Trophoblast cell (in vitro differentiated cells and primary cell): ENCODE measurements at regions not wholly inside any gene's neighbourhood (a gene's known extent, or its start where the extent isn't known, plus 50 kb on each side); places are given as distances from the start of the nearest gene placed in this dataset.

Experiments used
- DNase-seq, 2 donors: peaks; one replicate each; pipeline ENCODE4 v3.0.0-alpha.2; 2016
- H2AFZ ChIP-seq: 2 replicates; pipeline ENCODE4 v1.6.1; 2013; ENCODE audit warnings: low read length, moderate library complexity, mild to moderate bottlenecking; ENCODE audit not compliant: insufficient read depth, poor library complexity
- H2AK5ac ChIP-seq: 2 replicates; pipeline ENCODE4 v1.6.1; 2013; ENCODE audit warnings: mild to moderate bottlenecking, low read length
- H2BK120ac ChIP-seq: 2 replicates; pipeline ENCODE4 v1.6.1; 2013; ENCODE audit warnings: low read length, mild to moderate bottlenecking, moderate library complexity; ENCODE audit not compliant: insufficient read depth, poor library complexity
- H2BK12ac ChIP-seq: 2 replicates; pipeline ENCODE4 v1.6.1; 2013; ENCODE audit warnings: mild to moderate bottlenecking, low read length, moderate library complexity
- H2BK5ac ChIP-seq: 2 replicates; pipeline ENCODE4 v1.6.1; 2013; ENCODE audit warnings: low read length, low read depth, moderate library complexity, mild to moderate bottlenecking; ENCODE audit not compliant: poor library complexity
- H3K14ac ChIP-seq: 2 replicates; pipeline ENCODE4 v1.6.1; 2013; ENCODE audit warnings: mild to moderate bottlenecking, low read length
- H3K18ac ChIP-seq: 2 replicates; pipeline ENCODE4 v1.6.1; 2013; ENCODE audit warnings: mild to moderate bottlenecking, low read length
- H3K23ac ChIP-seq: 2 replicates; pipeline ENCODE4 v1.6.1; 2013; ENCODE audit warnings: low read length
- H3K27ac ChIP-seq: 2 replicates; pipeline ENCODE4 v1.5.1; 2013; ENCODE audit warnings: low read depth, mild to moderate bottlenecking, inconsistent platforms, low read length, moderate library complexity
- H3K27me3 ChIP-seq: 2 replicates; pipeline ENCODE4 v1.6.1; 2013; ENCODE audit warnings: inconsistent platforms, mild to moderate bottlenecking, low read length, moderate library complexity; ENCODE audit not compliant: insufficient read depth
- H3K36me3 ChIP-seq, 2 experiments: 1 replicate in 1 of 2; 2 replicates in 1 of 2; pipeline ENCODE4 v1.6.1; 2013; ENCODE audit warnings: low read length in 2 of 2, mild to moderate bottlenecking in 2 of 2, moderate library complexity in 1 of 2; ENCODE audit not compliant: insufficient read depth in 2 of 2, control insufficient read depth in 1 of 2
- H3K4ac ChIP-seq: 2 replicates; pipeline ENCODE4 v1.6.1; 2013; ENCODE audit warnings: low read depth, mild to moderate bottlenecking, low read length, moderate library complexity
- H3K4me1 ChIP-seq, 2 experiments: 1 replicate in 1 of 2; 2 replicates in 1 of 2; pipeline ENCODE4 v1.6.1; 2013; ENCODE audit warnings: low read length in 2 of 2, mild to moderate bottlenecking in 2 of 2, moderate library complexity in 1 of 2; ENCODE audit not compliant: insufficient read depth in 2 of 2, control insufficient read depth in 1 of 2
- H3K4me2 ChIP-seq: 2 replicates; pipeline ENCODE4 v1.6.1; 2013; ENCODE audit warnings: inconsistent platforms, mild to moderate bottlenecking, low read length, moderate library complexity
- H3K4me3 ChIP-seq: 2 replicates; pipeline ENCODE4 v1.5.1; 2013; ENCODE audit warnings: mild to moderate bottlenecking, low read depth, low read length, inconsistent platforms
- H3K79me1 ChIP-seq: one replicate; pipeline ENCODE4 v1.6.1; 2013; ENCODE audit warnings: low read length
- H3K79me2 ChIP-seq: 2 replicates; pipeline ENCODE4 v1.6.1; 2013; ENCODE audit warnings: low read length, mild to moderate bottlenecking; ENCODE audit not compliant: control insufficient read depth, insufficient read depth, poor library complexity
- H3K9ac ChIP-seq: 2 replicates; pipeline ENCODE4 v1.6.1; 2013; ENCODE audit warnings: mild to moderate bottlenecking, low read length
- H3K9me3 ChIP-seq: 2 replicates; pipeline ENCODE4 v1.6.1; 2013; ENCODE audit warnings: low read depth, mild to moderate bottlenecking, control low read depth, inconsistent platforms, low read length; ENCODE audit not compliant: insufficient read depth
- H4K12ac ChIP-seq: 2 replicates; pipeline ENCODE4 v1.6.1; 2013; ENCODE audit warnings: low read depth, mild to moderate bottlenecking, low read length, moderate library complexity
- H4K8ac ChIP-seq: 2 replicates; pipeline ENCODE4 v1.6.1; 2013; ENCODE audit warnings: low read depth, mild to moderate bottlenecking, low read length, moderate library complexity
- H4K91ac ChIP-seq: one replicate; pipeline ENCODE4 v1.6.1; 2013; ENCODE audit warnings: low read depth, mild to moderate bottlenecking, low read length, moderate library complexity
- WGBS: extraction: QIAGEN DNeasy Blood & Tissue Kit; methylation state at CpG from one replicate; pipeline ENCODE4 v1.1.7; 2013; ENCODE audit warnings: missing lambda C conversion rate; ENCODE audit not compliant: insufficient read length, insufficient coverage; ENCODE audit errors: extremely low coverage; 5-methylcytosine and 5-hydroxymethylcytosine counted together

DNA sequence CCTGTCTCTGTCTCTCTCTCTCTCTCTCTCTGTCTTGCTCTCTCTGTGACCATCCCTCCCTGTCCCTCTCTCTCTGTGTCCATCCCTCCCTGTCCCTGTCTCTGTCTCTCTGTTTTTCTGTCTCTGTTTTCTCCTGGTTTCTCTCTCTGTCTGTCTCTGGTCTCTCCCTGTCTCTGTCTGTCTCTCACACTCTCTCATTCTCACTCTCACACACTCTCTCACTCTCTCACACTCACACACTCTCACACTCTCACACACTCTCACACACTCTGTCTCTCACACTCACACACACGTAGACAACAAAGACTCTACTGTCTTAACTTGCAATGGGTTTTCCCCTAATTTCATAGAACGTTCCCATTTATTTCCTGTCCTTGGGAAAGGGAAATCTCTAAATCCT lies 299.5 kb downstream of the FOXL1 start:
- Histone ChIP-seq H3K14ac (no peak overlapping the region), H2BK12ac (no peak overlapping the region), H2AK5ac (no peak overlapping the region), H3K79me2 (no peaks in the 10 kb centered on the region), H3K4me3 (no peak overlapping the region), H3K18ac (no peak overlapping the region), H2BK5ac (no peak overlapping the region), H2AFZ (no peak overlapping the region), H4K12ac (no peak overlapping the region), H3K79me1 (no peaks in the 10 kb centered on the region), H3K27me3 (no peaks in the 10 kb centered on the region), H4K8ac (no peak overlapping the region), H3K4me2 (no peak overlapping the region), H3K4me1 (no peaks in the 10 kb centered on the region), H3K27ac (no peak overlapping the region), H4K91ac (no peak overlapping the region), H3K36me3 (no peaks in the 10 kb centered on the region), H3K9me3 (no peaks in the 10 kb centered on the region), H3K4ac (no peak overlapping the region), H3K9ac (no peak overlapping the region), H3K23ac (no peak overlapping the region), H2BK120ac (no peak overlapping the region)
- no CpG with 5 or more reads among the region's 2 CpGs for WGBS
- DNase-seq = no peak

DNA sequence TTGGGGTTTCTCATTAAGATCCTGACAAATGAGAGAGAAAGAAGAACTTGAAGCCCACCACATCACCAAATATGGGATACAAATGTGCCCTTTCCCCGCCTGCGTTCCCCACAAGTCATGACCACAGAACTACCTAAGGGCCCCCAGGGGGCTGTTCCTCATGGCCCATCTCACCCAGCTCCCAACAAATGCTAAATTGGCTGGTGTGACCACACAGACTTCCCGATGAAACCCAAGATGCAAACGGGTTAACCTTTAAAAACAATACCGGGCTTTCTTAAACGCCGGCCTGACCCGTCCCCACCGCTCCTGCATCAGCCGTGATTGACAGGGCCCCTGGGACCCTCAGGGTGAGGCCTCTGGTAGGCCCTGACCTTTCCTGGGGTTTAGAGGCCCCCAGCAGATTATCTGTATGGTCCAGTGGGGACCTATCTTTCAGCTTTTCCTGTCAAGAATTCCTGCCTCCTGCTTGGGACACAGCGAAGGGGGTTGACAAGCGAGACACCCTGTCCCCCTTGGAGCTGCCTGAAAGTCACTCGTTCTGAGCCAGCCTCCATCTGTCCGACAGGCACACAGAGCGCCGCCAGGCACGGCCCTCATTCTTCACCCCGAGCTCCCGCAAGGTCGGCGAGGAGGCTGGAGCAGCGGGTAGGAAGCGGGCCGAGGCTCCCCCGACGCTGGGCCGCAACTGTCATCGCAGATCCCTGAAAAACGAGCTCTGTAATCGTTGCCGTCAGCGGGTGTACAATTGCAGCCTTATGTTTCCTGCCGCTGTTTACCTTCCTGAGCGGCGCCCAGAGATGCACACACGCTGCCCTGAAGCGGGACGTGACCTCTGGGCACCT lies 300.1 kb downstream of the FOXL1 start:
- no peaks in the 10 kb centered on the region for H3K79me2 ChIP-seq
- H3K4me2 ChIP-seq = no peak overlapping the region
- no peak overlapping the region for H2BK120ac ChIP-seq
- no peaks in the 10 kb centered on the region for H3K36me3 ChIP-seq
- no peak overlapping the region for H3K4me3 ChIP-seq
- H3K27me3 ChIP-seq = no peaks in the 10 kb centered on the region
- no peak overlapping the region for H2BK12ac ChIP-seq
- no peak overlapping the region for H3K14ac ChIP-seq
- H2AFZ ChIP-seq = no peak overlapping the region
- no peaks in the 10 kb centered on the region for H3K79me1 ChIP-seq
- no peak overlapping the region for H2BK5ac ChIP-seq
- H3K4me1 ChIP-seq = no peaks in the 10 kb centered on the region
- no peak overlapping the region for H3K18ac ChIP-seq
- H3K23ac ChIP-seq = no peak overlapping the region
- no CpG with 5 or more reads among the region's 38 CpGs for WGBS
- no peak overlapping the region for H3K27ac ChIP-seq
- H2AK5ac ChIP-seq = no peak overlapping the region
- H3K9me3 ChIP-seq = no peaks in the 10 kb centered on the region
- no peak overlapping the region for H3K4ac ChIP-seq
- no peak overlapping the region for H3K9ac ChIP-seq
- no peak for DNase-seq
- no peak overlapping the region for H4K12ac ChIP-seq
- H4K91ac ChIP-seq = no peak overlapping the region
- H4K8ac ChIP-seq = no peak overlapping the region

DNA sequence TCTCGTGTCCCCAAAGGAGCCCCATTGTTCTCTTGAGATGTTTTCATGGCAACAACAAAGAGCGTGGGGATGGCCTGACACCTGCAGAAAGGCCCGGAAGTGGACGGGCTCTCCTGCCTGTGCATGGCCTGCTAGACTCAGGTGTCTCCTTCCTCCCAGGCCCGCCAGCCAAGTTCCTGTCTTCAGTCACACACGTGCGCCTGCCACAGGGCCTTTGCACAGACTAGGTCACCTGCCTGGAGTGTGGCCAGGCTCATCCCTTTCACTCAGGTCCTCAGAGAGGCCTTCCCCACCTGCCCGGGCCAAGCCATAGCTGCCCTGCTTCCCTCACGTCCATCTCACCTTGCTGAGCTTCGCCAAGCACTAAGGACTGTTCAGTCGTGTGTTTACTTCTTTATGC lies 300.9 kb downstream of the FOXL1 start:
- WGBS = no CpG with 5 or more reads among the region's 11 CpGs
- H3K4me1 ChIP-seq = no peaks in the 10 kb centered on the region
- H3K79me2 ChIP-seq = no peaks in the 10 kb centered on the region
- H3K27ac ChIP-seq = no peak overlapping the region
- no peak overlapping the region for H3K4me3 ChIP-seq
- no peak overlapping the region for H2AK5ac ChIP-seq
- no peak overlapping the region for H3K14ac ChIP-seq
- no peak overlapping the region for H3K23ac ChIP-seq
- no peak overlapping the region for H4K91ac ChIP-seq
- no peaks in the 10 kb centered on the region for H3K9me3 ChIP-seq
- no peak overlapping the region for H3K4ac ChIP-seq
- H3K9ac ChIP-seq = no peak overlapping the region
- H2AFZ ChIP-seq = no peak overlapping the region
- no peak overlapping the region for H4K12ac ChIP-seq
- H3K18ac ChIP-seq = no peak overlapping the region
- H4K8ac ChIP-seq = no peak overlapping the region
- no peak overlapping the region for H2BK12ac ChIP-seq
- H3K4me2 ChIP-seq = no peak overlapping the region
- H3K27me3 ChIP-seq = no peaks in the 10 kb centered on the region
- H2BK5ac ChIP-seq = no peak overlapping the region
- H2BK120ac ChIP-seq = no peak overlapping the region
- H3K36me3 ChIP-seq = no peaks in the 10 kb centered on the region
- no peaks in the 10 kb centered on the region for H3K79me1 ChIP-seq
- DNase-seq = no peak

DNA sequence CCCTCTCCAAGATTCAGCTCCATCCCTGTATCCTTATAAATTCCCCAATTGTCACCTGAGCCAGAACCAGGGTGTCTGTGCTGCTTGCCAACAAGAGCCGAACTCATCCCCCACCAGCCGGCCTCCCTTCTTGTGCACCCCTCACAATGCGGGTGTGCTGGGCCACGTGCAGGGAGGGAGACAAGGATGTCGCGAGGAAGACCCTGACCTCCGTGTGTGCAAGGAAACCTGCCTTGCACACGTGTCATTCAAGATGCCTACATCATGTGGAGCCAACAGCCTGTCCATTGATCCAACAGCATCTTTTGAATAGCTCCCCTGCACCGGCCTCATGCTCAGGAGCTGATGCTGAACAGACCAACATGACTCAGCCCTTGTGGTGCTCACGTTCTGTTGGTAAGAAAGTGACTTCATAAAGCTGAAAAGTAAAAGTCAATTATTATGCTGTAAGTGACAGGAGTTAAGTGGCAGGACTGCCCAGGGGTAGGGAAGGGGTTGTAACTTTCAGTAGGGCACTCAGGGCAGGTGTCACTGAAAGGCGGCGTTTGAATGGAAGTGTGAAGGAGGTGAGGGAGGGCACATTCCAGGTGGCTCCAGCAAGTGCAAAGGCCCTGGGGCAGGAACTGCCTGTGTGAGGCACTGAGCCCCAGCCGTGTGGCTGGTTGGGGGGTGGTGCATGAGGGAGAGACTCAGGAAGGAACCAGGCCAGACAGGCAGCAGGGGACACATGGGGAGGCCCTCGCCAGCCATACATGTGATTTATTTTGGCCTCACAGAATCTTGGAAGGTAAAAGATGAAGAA lies 302.2 kb downstream of the FOXL1 start:
- H3K4me1 ChIP-seq = no peaks in the 10 kb centered on the region
- no peak overlapping the region for H4K8ac ChIP-seq
- H3K27ac ChIP-seq = no peak overlapping the region
- no peaks in the 10 kb centered on the region for H3K9me3 ChIP-seq
- H2AK5ac ChIP-seq = no peak overlapping the region
- no peak overlapping the region for H2AFZ ChIP-seq
- H3K27me3 ChIP-seq = no peaks in the 10 kb centered on the region
- no peak overlapping the region for H2BK12ac ChIP-seq
- H3K79me2 ChIP-seq = no peaks in the 10 kb centered on the region
- no peak overlapping the region for H3K4me2 ChIP-seq
- no peak overlapping the region for H3K9ac ChIP-seq
- no peak overlapping the region for H3K18ac ChIP-seq
- H4K91ac ChIP-seq = no peak overlapping the region
- H4K12ac ChIP-seq = no peak overlapping the region
- H3K23ac ChIP-seq = no peak overlapping the region
- H3K79me1 ChIP-seq = no peaks in the 10 kb centered on the region
- no peak overlapping the region for H2BK120ac ChIP-seq
- no CpG with 5 or more reads among the region's 14 CpGs for WGBS
- no peak overlapping the region for H3K4ac ChIP-seq
- DNase-seq = no peak
- no peak overlapping the region for H3K4me3 ChIP-seq
- H3K14ac ChIP-seq = no peak overlapping the region
- H3K36me3 ChIP-seq = no peaks in the 10 kb centered on the region
- no peak overlapping the region for H2BK5ac ChIP-seq
